Esophagus squamous epithelium (tissue), 5 donors: ENCODE measurements at regions not wholly inside any gene's neighbourhood (a gene's known extent, or its start where the extent isn't known, plus 50 kb on each side); places are given as distances from the start of the nearest gene placed in this dataset.

Source experiments
- DNase-seq: peaks from one replicate; lab custom pipeline; 2025; lab: John Stamatoyannopoulos, UW
- H3K27ac ChIP-seq, 4 donors: fragments of 200-600 bp; sonication (generic); one replicate each; pipeline ENCODE4 v1.5.1; 2016 to 2019; ENCODE audit warnings: mild to moderate bottlenecking in 1 of 4
- H3K27me3 ChIP-seq, 4 donors: fragments of 200-600 bp; sonication (generic); 1 replicate in 3 of 4; 2 replicates in 1 of 4; pipeline versions ENCODE4 v1.5.1 to v1.6.0; 2017 to 2021; ENCODE audit warnings: antibody characterized with exemption in 1 of 4
- H3K36me3 ChIP-seq, 3 donors: fragments of 200-600 bp; sonication (generic); one replicate each; pipeline ENCODE4 v1.5.1; 2016 to 2019
- H3K4me1 ChIP-seq, 3 donors: fragments of 200-600 bp; sonication (generic); one replicate each; pipeline ENCODE4 v1.5.1; 2017 to 2019
- H3K4me3 ChIP-seq, 4 donors: fragments of 200-600 bp; sonication (generic); 1 replicate in 3 of 4; 2 replicates in 1 of 4; pipeline ENCODE4 v1.5.1; 2016 to 2019; ENCODE audit warnings: mild to moderate bottlenecking in 2 of 4, moderate library complexity in 1 of 4
- H3K9me3 ChIP-seq, 3 donors: fragments of 200-600 bp; sonication (generic); one replicate each; pipeline ENCODE4 v1.5.1; 2016 to 2019
- POLR2A ChIP-seq, 4 donors: fragments of 450-650 bp; IDR thresholded peaks; one replicate each; pipeline ENCODE4 v1.6.1; 2017; ENCODE audit warnings: antibody characterized with exemption in 4 of 4, mild to moderate bottlenecking in 4 of 4, moderate library complexity in 3 of 4
- WGBS, 2 donors: methylation state at CpG; one replicate each; pipeline ENCODE4 v1.1.5; 2018; 5-methylcytosine and 5-hydroxymethylcytosine counted together
- intact Hi-C: fragments of 100-400 bp; cut with DNase I; formaldehyde crosslinking; loops from one replicate; pipeline ENCODE4 v1.15.0; 2022
- TF ChIP-seq, protein P1 (sequence below), 6 experiments: fragments of 450-650 bp in 4 of 6; fragments of 200-600 bp in 2 of 6; sonication (generic) in 2 of 6; IDR thresholded peaks; one replicate each; pipeline ENCODE4 v1.5.1; 2016 to 2019; ENCODE audit warnings: antibody characterized with exemption in 6 of 6, mild to moderate bottlenecking in 4 of 6, moderate library complexity in 4 of 6
- donor health status: DM: yes; HTN: yes; CAD: no.

DNA sequence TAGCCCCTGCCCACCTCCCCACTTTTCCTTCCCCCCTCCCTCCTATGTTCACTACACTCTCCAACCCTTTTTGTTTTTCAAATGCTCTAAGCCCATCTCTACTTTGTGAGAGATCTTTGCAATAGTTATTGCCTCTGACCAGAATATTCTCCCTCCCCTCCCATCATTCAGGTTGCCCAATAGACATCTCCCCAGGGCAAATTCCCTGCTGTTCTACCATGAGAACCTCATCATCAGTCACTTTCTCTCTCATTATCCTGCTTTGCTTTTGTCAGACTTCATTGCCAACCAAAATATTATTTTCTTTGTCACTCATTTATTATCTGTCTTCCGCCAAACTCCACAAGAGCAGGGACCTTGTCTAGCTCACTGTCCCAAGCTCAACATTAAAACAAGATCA, 268.2 kb upstream of the PPARGC1A start:
- Histone ChIP-seq H3K27ac (no peak overlapping the region), H3K27me3 (no peaks in the 10 kb centered on the region), H3K36me3 (no peaks in the 10 kb centered on the region), H3K4me1 (no peaks in the 10 kb centered on the region), H3K4me3 (no peak overlapping the region), H3K9me3 (no peaks in the 10 kb centered on the region)
- DNase-seq, result no peak
- TF ChIP-seq, protein P1, sequence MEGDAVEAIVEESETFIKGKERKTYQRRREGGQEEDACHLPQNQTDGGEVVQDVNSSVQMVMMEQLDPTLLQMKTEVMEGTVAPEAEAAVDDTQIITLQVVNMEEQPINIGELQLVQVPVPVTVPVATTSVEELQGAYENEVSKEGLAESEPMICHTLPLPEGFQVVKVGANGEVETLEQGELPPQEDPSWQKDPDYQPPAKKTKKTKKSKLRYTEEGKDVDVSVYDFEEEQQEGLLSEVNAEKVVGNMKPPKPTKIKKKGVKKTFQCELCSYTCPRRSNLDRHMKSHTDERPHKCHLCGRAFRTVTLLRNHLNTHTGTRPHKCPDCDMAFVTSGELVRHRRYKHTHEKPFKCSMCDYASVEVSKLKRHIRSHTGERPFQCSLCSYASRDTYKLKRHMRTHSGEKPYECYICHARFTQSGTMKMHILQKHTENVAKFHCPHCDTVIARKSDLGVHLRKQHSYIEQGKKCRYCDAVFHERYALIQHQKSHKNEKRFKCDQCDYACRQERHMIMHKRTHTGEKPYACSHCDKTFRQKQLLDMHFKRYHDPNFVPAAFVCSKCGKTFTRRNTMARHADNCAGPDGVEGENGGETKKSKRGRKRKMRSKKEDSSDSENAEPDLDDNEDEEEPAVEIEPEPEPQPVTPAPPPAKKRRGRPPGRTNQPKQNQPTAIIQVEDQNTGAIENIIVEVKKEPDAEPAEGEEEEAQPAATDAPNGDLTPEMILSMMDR (IDR thresholded peaks at IDR 0.05), result no peak
- TF ChIP-seq POLR2A (IDR thresholded peaks at IDR 0.05), result no peak
- intact Hi-C loops, result no loop called here
- 77 to 84% methylated on average over 1 of the region's 1 CpG for WGBS, 2 donors

DNA sequence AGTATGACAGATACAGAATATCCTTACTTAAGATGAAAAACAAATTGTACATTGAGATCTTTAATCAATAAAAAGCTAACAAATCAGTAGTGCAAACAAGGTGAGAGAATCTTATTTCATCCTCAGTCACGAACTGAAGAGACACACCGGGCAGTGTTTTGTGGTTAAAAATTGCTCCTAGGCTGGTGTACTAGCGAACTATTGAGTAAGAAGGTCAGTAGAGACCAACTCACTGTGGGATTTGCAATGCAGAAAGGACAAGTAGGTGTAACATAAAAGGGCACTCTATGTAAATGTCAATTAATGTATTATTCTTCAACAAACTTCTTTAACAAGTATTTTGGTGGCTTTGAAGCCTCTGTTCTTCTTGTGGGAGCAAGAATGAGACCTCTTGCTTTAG, 260.2 kb upstream of the PPARGC1A start:
- WGBS, 2 donors, result 70 to 72% methylated on average over 3 of the region's 3 CpGs
- Histone ChIP-seq H3K27me3 (no peaks in the 10 kb centered on the region), H3K4me3 (no peak overlapping the region), H3K4me1 (no peaks in the 10 kb centered on the region), H3K36me3 (no peaks in the 10 kb centered on the region), H3K9me3 (no peaks in the 10 kb centered on the region), H3K27ac (no peak overlapping the region)
- intact Hi-C loops, result no loop called here
- TF ChIP-seq, protein P1 (IDR thresholded peaks at IDR 0.05), result no peak
- no peak for TF ChIP-seq POLR2A (IDR thresholded peaks at IDR 0.05)
- DNase-seq, result no peak

DNA sequence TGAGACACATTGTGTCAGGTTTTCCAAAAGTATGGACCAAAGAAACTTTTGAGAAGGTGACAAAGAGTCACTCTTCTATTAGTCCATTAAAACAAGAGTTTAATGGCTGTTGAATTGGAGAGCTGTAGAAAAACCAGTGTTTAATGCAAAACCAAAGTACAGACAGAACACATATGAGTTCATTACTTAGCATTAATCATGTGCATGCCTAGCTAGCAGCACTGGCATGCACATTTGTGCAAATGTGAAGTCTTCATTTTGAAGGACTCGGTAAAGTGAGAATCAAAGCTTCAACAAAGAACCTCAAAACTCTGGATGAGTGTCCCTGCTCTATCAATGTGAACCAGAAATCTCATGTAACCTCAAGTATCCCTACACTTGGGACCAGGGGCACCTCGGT, 256.3 kb upstream of the PPARGC1A start:
- H3K9me3 ChIP-seq, result no peaks in the 10 kb centered on the region
- TF ChIP-seq, protein P1 (IDR thresholded peaks at IDR 0.05), result no peak
- no peak for TF ChIP-seq POLR2A (IDR thresholded peaks at IDR 0.05)
- no peaks in the 10 kb centered on the region for H3K36me3 ChIP-seq
- DNase-seq, result no peak
- intact Hi-C loops, result no loop called here
- H3K4me1 ChIP-seq, result no peaks in the 10 kb centered on the region
- H3K4me3 ChIP-seq, result no peak overlapping the region
- 95% methylated on average over 2 of the region's 2 CpGs for WGBS, 2 donors
- H3K27me3 ChIP-seq, result no peaks in the 10 kb centered on the region
- no peak overlapping the region for H3K27ac ChIP-seq

DNA sequence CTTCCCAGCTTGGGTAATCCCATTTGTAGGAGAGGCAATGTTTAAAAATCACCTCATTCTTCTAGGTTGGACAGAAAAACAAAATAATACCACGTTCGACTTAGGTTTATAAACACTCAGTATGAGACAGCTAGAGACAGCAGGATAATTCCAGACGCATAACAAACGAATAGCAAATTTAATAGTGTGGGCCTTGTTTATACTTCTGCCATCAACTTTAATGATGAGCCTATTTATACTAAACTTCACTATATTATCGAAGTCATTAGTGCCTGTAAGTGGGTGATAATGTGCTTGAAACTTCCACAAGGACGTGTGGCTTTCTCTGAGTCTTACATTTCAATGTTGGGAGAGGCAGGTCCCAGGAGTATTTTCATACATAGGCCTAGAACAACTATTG, 255.7 kb upstream of the PPARGC1A start:
- H3K27me3 ChIP-seq, result no peaks in the 10 kb centered on the region
- intact Hi-C loops, result no loop called here
- H3K4me1 ChIP-seq, result no peaks in the 10 kb centered on the region
- no peaks in the 10 kb centered on the region for H3K36me3 ChIP-seq
- TF ChIP-seq POLR2A (IDR thresholded peaks at IDR 0.05), result no peak
- no peak overlapping the region for H3K27ac ChIP-seq
- no peak for DNase-seq
- H3K4me3 ChIP-seq, result no peak overlapping the region
- 68 to 73% methylated on average over 6 of the region's 6 CpGs for WGBS, 2 donors
- H3K9me3 ChIP-seq, result no peaks in the 10 kb centered on the region

DNA sequence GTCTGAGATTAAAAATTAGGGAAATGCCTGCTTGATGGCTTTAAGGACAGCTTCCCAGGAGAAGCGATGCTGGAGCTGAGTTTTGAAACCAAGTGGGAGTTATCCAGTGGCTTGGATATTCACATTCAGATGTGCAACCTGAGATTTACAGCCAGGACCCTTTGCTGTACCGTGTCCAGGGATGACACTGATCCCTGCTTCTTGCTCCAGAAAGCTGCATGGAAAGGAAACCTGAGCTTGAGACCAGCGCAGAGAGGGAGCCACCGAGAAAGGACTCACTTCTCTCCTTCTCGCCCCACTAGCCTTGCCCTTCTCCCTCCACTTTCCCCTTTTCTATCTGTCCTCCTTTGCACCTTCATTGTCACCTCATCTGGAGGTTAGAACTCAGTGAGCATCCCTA, 254.5 kb upstream of the PPARGC1A start:
- H3K36me3 ChIP-seq, result no peaks in the 10 kb centered on the region
- TF ChIP-seq POLR2A (IDR thresholded peaks at IDR 0.05), result no peak
- TF ChIP-seq, protein P1 (IDR thresholded peaks at IDR 0.05), result no peak
- no peaks in the 10 kb centered on the region for H3K9me3 ChIP-seq
- H3K27ac ChIP-seq, result no peak overlapping the region
- H3K4me1 ChIP-seq, result no peaks in the 10 kb centered on the region
- DNase-seq, result no peak
- no peaks in the 10 kb centered on the region for H3K27me3 ChIP-seq
- intact Hi-C loops, result no loop called here
- WGBS, 2 donors, result 78 to 79% methylated on average over 5 of the region's 5 CpGs
- no peak overlapping the region for H3K4me3 ChIP-seq

DNA sequence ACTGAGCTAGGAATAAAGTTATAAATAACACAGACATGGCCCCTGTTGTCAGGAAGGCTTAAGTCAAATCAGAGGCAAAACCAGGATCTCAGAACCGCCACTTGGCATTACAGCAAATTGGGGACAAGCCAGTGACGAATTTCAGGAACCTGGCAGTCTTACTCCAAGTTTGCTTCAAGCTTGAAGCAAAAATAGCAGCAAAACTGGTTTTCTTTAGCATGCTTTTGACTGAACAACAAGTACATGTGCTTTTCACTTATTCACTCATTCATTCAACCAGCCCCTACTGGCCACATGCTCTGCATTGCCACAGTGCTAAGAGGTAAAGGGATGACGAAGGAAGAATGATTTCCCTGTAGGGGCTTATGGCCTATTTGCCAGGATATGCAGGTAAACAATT, 253.9 kb upstream of the PPARGC1A start:
- DNase-seq, result no peak
- TF ChIP-seq, protein P1 (IDR thresholded peaks at IDR 0.05), result no peak
- no peak for TF ChIP-seq POLR2A (IDR thresholded peaks at IDR 0.05)
- Histone ChIP-seq H3K4me3 (no peak overlapping the region), H3K27me3 (no peaks in the 10 kb centered on the region), H3K27ac (no peak overlapping the region), H3K36me3 (no peaks in the 10 kb centered on the region), H3K9me3 (no peaks in the 10 kb centered on the region), H3K4me1 (no peaks in the 10 kb centered on the region)
- intact Hi-C loops, result no loop called here
- 32 to 46% methylated on average over 3 of the region's 3 CpGs for WGBS, 2 donors
